IMR-90 (cell line): ENCODE measurements at regions not wholly inside any gene's neighbourhood (a gene's known extent, or its start where the extent isn't known, plus 50 kb on each side); places are given as distances from the start of the nearest gene placed in this dataset.

Experiments used
- ATAC-seq: fragments of 200-7000 bp; cut with Tn5 transposase; 2 replicates; pipeline ENCODE4 v1.9.1; 2020; ENCODE audit warnings: low read depth, mild to moderate bottlenecking, moderate library complexity
- BruUV-seq: library from RNA; stranded (reverse); fragments of 400-500 nt; replicated peaks from 2 replicates; lab custom pipeline; 2021; lab: Mats Ljungman, UMichigan
- CTCF ChIA-PET: fragments of 300-600 bp; formaldehyde crosslinking; extraction: SDS; loops from one replicate; lab custom pipeline; 2021; ENCODE audit warnings: antibody characterized with exemption; lab: Yijun Ruan, JAX
- POLR2A ChIA-PET: fragments of 300-600 bp; sonication (Branson Sonifier 250); formaldehyde crosslinking; loops from one replicate; lab custom pipeline; 2022; ENCODE audit warnings: antibody characterized with exemption; ENCODE audit not compliant: unreplicated experiment; lab: Charles Lee
- DNase-seq: peaks from one replicate; pipeline ENCODE4 v3.0.0; 2013
- H2AFZ ChIP-seq: replicated peaks from 2 replicates; pipeline ENCODE3; 2013; ENCODE audit warnings: low read length, mild to moderate bottlenecking; ENCODE audit not compliant: poor library complexity
- H2AK5ac ChIP-seq: 2 replicates; pipeline ENCODE4 v1.6.1; 2013; ENCODE audit warnings: low read depth, low read length, inconsistent platforms
- H2AK9ac ChIP-seq: replicated peaks from 2 replicates; pipeline ENCODE3; 2013; ENCODE audit warnings: mild to moderate bottlenecking, low read depth, low read length, moderate library complexity; ENCODE audit not compliant: poor library complexity
- H2BK120ac ChIP-seq: 2 replicates; pipeline ENCODE4 v1.6.1; 2013; ENCODE audit warnings: low read depth, low read length, inconsistent platforms
- H2BK15ac ChIP-seq: 3 replicates; pipeline ENCODE4 v1.6.1; 2013; ENCODE audit warnings: low read depth, low read length, inconsistent platforms
- H2BK20ac ChIP-seq: 2 replicates; pipeline ENCODE4 v1.6.1; 2013; ENCODE audit warnings: low read depth, mild to moderate bottlenecking, inconsistent platforms, low read length, moderate library complexity
- H2BK5ac ChIP-seq: 2 replicates; pipeline ENCODE4 v1.6.1; 2013; ENCODE audit warnings: mild to moderate bottlenecking, low read depth, low read length, inconsistent platforms; ENCODE audit not compliant: poor library complexity, severe bottlenecking
- H3K14ac ChIP-seq: replicated peaks from 2 replicates; pipeline ENCODE4 v1.6.1; 2013; ENCODE audit warnings: low read depth, low read length, inconsistent platforms
- H3K18ac ChIP-seq: 2 replicates; pipeline ENCODE4 v1.6.1; 2013; ENCODE audit warnings: low read depth, low read length, control low read depth
- H3K23ac ChIP-seq: 2 replicates; pipeline ENCODE4 v1.6.1; 2013; ENCODE audit warnings: low read depth, low read length, inconsistent platforms
- H3K27ac ChIP-seq: 2 replicates; pipeline ENCODE4 v1.5.1; 2013; ENCODE audit warnings: mild to moderate bottlenecking, control low read depth, low read length; ENCODE audit not compliant: insufficient read depth
- H3K27me3 ChIP-seq: 2 replicates; pipeline ENCODE4 v1.6.1; 2013; ENCODE audit warnings: low read length; ENCODE audit not compliant: control insufficient read depth, insufficient read depth
- H3K36me3 ChIP-seq: 2 replicates; pipeline ENCODE4 v1.6.1; 2013; ENCODE audit warnings: low read length, mixed read lengths; ENCODE audit not compliant: control insufficient read depth, insufficient read depth
- H3K4ac ChIP-seq: 2 replicates; pipeline ENCODE4 v1.6.1; 2013; ENCODE audit warnings: low read depth, low read length, inconsistent platforms
- H3K4me1 ChIP-seq: 2 replicates; pipeline ENCODE4 v1.6.1; 2013; ENCODE audit warnings: low read length, mixed read lengths; ENCODE audit not compliant: control insufficient read depth, insufficient read depth
- H3K4me2 ChIP-seq: 2 replicates; pipeline ENCODE4 v1.6.1; 2013; ENCODE audit warnings: low read depth, mild to moderate bottlenecking, control low read depth, low read length, moderate library complexity
- H3K4me3 ChIP-seq: 2 replicates; pipeline ENCODE4 v1.5.1; 2013; ENCODE audit warnings: low read depth, mild to moderate bottlenecking, control low read depth, low read length, moderate library complexity; ENCODE audit not compliant: insufficient read depth
- H3K56ac ChIP-seq: 2 replicates; pipeline ENCODE4 v1.6.1; 2013; ENCODE audit warnings: low read length, inconsistent platforms; ENCODE audit not compliant: insufficient read depth; ENCODE audit errors: extremely low read depth
- H3K79me1 ChIP-seq, 2 experiments: 2 replicates each; pipeline ENCODE4 v1.6.1; 2013; ENCODE audit warnings: low read length in 2 of 2, inconsistent platforms in 1 of 2, low read depth in 1 of 2
- H3K9ac ChIP-seq: 2 replicates; pipeline ENCODE4 v1.6.1; 2013; ENCODE audit warnings: low read depth, low read length, control low read depth
- H3K9me1 ChIP-seq: 2 replicates; pipeline ENCODE4 v1.6.1; 2013; ENCODE audit warnings: low read length, inconsistent platforms; ENCODE audit not compliant: insufficient read depth
- H3K9me3 ChIP-seq: 2 replicates; pipeline ENCODE4 v1.6.1; 2013; ENCODE audit warnings: low read length; ENCODE audit not compliant: control insufficient read depth, insufficient read depth
- H4K20me1 ChIP-seq: 2 replicates; pipeline ENCODE4 v1.6.1; 2013; ENCODE audit warnings: low read length, inconsistent platforms; ENCODE audit not compliant: insufficient read depth
- H4K5ac ChIP-seq: 2 replicates; pipeline ENCODE4 v1.6.1; 2013; ENCODE audit warnings: mild to moderate bottlenecking, low read depth, low read length, control low read depth
- H4K8ac ChIP-seq, 2 experiments: 2 replicates each; pipeline ENCODE4 v1.6.1; 2013; ENCODE audit warnings: low read depth in 2 of 2, low read length in 2 of 2, control low read depth in 1 of 2, inconsistent platforms in 1 of 2
- H4K91ac ChIP-seq: 2 replicates; pipeline ENCODE4 v1.6.1; 2013; ENCODE audit warnings: low read depth, low read length, inconsistent platforms; ENCODE audit not compliant: insufficient read depth
- BHLHE40 ChIP-seq: fragments of 150-350 bp; IDR thresholded peaks from 2 replicates; pipeline ENCODE4 v1.6.1; 2016; ENCODE audit warnings: mild to moderate bottlenecking, low read depth, low read length
- CEBPB ChIP-seq: IDR thresholded peaks from 2 replicates; pipeline ENCODE4 v1.6.1; 2012; ENCODE audit warnings: low read depth, low read length, improper control_type of control experiment
- CHD1 ChIP-seq: IDR thresholded peaks from 2 replicates; pipeline ENCODE4 v1.6.1; 2012; ENCODE audit warnings: low read depth, low read length, improper control_type of control experiment
- CTCF ChIP-seq: conservative IDR thresholded peaks from 2 replicates; pipeline ENCODE4 v1.5.1; 2012; ENCODE audit warnings: mild to moderate bottlenecking, low read depth, low read length, improper control_type of control experiment
- MAZ ChIP-seq: IDR thresholded peaks from 2 replicates; pipeline ENCODE4 v1.6.1; 2012; ENCODE audit warnings: low read depth, mild to moderate bottlenecking, low read length, improper control_type of control experiment, moderate library complexity, borderline replicate concordance
- MXI1 ChIP-seq: IDR thresholded peaks from 2 replicates; pipeline ENCODE4 v1.6.1; 2012; ENCODE audit warnings: low read depth, mild to moderate bottlenecking, low read length, moderate library complexity, borderline replicate concordance
- NFE2L2 ChIP-seq: fragments of 150-350 bp; IDR thresholded peaks from 2 replicates; pipeline ENCODE4 v1.6.1; 2016; ENCODE audit warnings: low read depth, mild to moderate bottlenecking, low read length
- POLR2A ChIP-seq: IDR thresholded peaks from 2 replicates; pipeline ENCODE4 v1.6.1; 2012; ENCODE audit warnings: mild to moderate bottlenecking, low read depth, low read length
- RAD21 ChIP-seq: IDR thresholded peaks from 2 replicates; pipeline ENCODE4 v1.6.1; 2012; ENCODE audit warnings: low read length, improper control_type of control experiment
- USF2 ChIP-seq: fragments of 150-350 bp; IDR thresholded peaks from 2 replicates; pipeline ENCODE4 v1.6.1; 2017; ENCODE audit warnings: mild to moderate bottlenecking, antibody characterized with exemption, low read length, low read depth
- WGBS, 2 experiments: methylation state at CpG; one replicate each; pipeline versions ENCODE4 v1.1.5 to v1.1.7; 2013; ENCODE audit warnings: missing lambda C conversion rate in 2 of 2; ENCODE audit not compliant: insufficient read length in 1 of 2; ENCODE audit errors: extremely low coverage in 2 of 2; 5-methylcytosine and 5-hydroxymethylcytosine counted together
- dilution Hi-C: fragments of 300-500 bp; cut with HindIII; formaldehyde crosslinking; loops from one replicate; pipeline ENCODE4 v1.14.3; 2018; ENCODE audit warnings: low sequenced_read_pairs; ENCODE audit not compliant: unreplicated experiment
- in situ Hi-C: fragments of 300-500 bp; cut with MboI; formaldehyde crosslinking; loops from 3 replicates; pipeline ENCODE4 v1.14.3; 2019; ENCODE audit warnings: low sequenced_read_pairs, inconsistent platforms, mixed read lengths
- intact Hi-C: fragments of 100-400 bp; cut with micrococcal nuclease; formaldehyde crosslinking; loops from 2 replicates; pipeline ENCODE4 v1.10.0; 2022

GRCh38 chr2:104716061-104716460 is 137.9 kb upstream of the POU3F3 start:
- no peak overlapping the region for H4K8ac ChIP-seq
- H3K56ac ChIP-seq: no peak overlapping the region
- CTCF ChIA-PET: no interaction called here
- no peak overlapping the region for H3K9ac ChIP-seq
- no peak overlapping the region for H2BK20ac ChIP-seq
- H3K4me2 ChIP-seq: no peak overlapping the region
- no peak overlapping the region for H3K4ac ChIP-seq
- peaks cover 5% of the 10 kb centered on the region for H3K9me3 ChIP-seq
- no peak for ATAC-seq
- in situ Hi-C loops (no loop called here), intact Hi-C loops (no loop called here), dilution Hi-C loops (no loop called here)
- H3K4me1 ChIP-seq: no peaks in the 10 kb centered on the region
- POLR2A ChIA-PET: no interaction called here
- no peak overlapping the region for H4K91ac ChIP-seq
- no peaks in the 10 kb centered on the region for H3K9me1 ChIP-seq
- H3K14ac ChIP-seq: no peak overlapping the region
- no peak overlapping the region for H4K5ac ChIP-seq
- H2BK5ac ChIP-seq: no peak overlapping the region
- H2AK5ac ChIP-seq: no peak overlapping the region
- no peak overlapping the region for H3K23ac ChIP-seq
- H2BK120ac ChIP-seq: no peak overlapping the region
- no peaks in the 10 kb centered on the region for H3K79me1 ChIP-seq
- no peak overlapping the region for H3K18ac ChIP-seq
- H3K36me3 ChIP-seq: no peaks in the 10 kb centered on the region
- H4K20me1 ChIP-seq: no peaks in the 10 kb centered on the region
- BruUV-seq: no TSS peak
- TF ChIP-seq USF2 (no peak), RAD21 (no peak), NFE2L2 (no peak), CEBPB (no peak), CHD1 (no peak), BHLHE40 (no peak), POLR2A (no peak), CTCF (no peak), MAZ (no peak), MXI1 (no peak)
- H3K27me3 ChIP-seq: no peaks in the 10 kb centered on the region
- no peak overlapping the region for H2AK9ac ChIP-seq
- H2BK15ac ChIP-seq: no peak overlapping the region
- no peak overlapping the region for H3K27ac ChIP-seq
- 54% methylated on average over 4 of the region's 4 CpGs; no CpG with 5 or more reads in 1 of the 2 experiments for WGBS, 2 experiments
- DNase-seq: no peak
- no peak overlapping the region for H3K4me3 ChIP-seq
- no peak overlapping the region for H2AFZ ChIP-seq
